ENCODE measurements at regions not wholly inside any gene's neighbourhood (a gene's known extent, or its start where the extent isn't known, plus 50 kb on each side); places are given as distances from the start of the nearest gene placed in this dataset.

DNA sequence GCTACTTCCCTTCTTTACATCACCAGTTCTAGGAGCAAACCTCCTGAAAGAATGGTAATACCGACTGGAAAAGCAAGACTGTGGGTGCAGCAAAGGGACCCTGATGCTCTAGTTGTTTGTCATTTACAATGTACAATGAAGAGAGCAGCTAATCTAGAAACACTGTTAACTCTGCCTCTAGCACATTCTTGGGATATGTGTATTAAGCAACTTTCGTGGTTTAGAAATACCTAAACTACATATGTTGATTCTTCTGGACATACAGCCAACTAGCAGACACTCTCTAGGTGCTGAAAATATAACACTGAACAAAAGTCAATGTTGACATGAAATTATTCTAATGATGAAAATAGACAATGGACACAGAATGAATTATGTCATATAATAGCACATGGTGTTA is 440.3 kb upstream of the MC4R start:
- no peak overlapping the region for H3K4me3 ChIP-seq (ENCODE audit: low read depth, low read length)
- TF ChIP-seq, protein P1, sequence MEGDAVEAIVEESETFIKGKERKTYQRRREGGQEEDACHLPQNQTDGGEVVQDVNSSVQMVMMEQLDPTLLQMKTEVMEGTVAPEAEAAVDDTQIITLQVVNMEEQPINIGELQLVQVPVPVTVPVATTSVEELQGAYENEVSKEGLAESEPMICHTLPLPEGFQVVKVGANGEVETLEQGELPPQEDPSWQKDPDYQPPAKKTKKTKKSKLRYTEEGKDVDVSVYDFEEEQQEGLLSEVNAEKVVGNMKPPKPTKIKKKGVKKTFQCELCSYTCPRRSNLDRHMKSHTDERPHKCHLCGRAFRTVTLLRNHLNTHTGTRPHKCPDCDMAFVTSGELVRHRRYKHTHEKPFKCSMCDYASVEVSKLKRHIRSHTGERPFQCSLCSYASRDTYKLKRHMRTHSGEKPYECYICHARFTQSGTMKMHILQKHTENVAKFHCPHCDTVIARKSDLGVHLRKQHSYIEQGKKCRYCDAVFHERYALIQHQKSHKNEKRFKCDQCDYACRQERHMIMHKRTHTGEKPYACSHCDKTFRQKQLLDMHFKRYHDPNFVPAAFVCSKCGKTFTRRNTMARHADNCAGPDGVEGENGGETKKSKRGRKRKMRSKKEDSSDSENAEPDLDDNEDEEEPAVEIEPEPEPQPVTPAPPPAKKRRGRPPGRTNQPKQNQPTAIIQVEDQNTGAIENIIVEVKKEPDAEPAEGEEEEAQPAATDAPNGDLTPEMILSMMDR (IDR thresholded peaks at IDR 0.05; ENCODE audit: insufficient read depth, low read depth, low read length, missing control alignments): no peak
- no peak for DNase-seq (ENCODE audit: low read depth)

DNA sequence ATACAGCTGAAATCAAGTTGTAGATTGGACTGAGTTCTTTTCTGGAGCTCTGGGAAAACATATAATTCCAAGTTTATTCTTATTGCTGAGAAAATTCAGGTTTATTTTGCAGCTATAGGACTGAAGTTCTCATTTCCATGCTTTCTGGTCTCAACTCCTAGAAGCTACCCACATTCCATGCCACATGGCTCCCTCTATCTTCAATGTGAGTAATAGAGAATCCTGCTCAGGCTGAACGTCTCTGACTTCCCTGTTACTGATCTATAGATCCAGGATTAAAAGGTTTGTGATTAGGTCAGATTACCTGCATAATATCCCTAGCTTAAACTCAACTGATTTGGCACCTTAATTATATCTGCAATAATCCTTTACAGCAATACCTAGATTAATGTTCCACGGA is 453.8 kb upstream of the MC4R start:
- H3K4me3 ChIP-seq (ENCODE audit: low read depth, low read length): no peak overlapping the region
- no peak for DNase-seq (ENCODE audit: low read depth)
- TF ChIP-seq, protein P1 (IDR thresholded peaks at IDR 0.05; ENCODE audit: insufficient read depth, low read depth, low read length, missing control alignments): no peak

DNA sequence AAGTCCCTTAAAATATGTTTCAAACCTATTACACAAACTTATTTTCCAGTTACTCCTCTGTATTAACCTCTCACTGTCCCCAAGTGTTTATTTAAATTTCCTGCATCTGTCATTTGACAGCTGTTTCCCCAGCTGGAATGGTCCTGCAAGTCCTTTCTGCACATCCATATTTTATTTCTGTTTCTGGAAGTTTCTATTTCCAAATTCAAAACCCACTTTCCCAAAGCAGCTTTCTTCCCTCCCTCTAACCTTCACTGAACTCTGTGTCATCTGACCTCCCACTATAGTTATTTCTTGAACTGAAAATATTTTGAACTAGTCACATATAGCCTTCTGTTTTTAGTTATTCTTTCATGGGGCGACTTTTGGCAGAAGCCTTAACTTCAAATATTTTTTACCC is 459.4 kb upstream of the MC4R start:
- no peak overlapping the region for H3K4me3 ChIP-seq (ENCODE audit: low read depth, low read length)
- TF ChIP-seq, protein P1 (IDR thresholded peaks at IDR 0.05; ENCODE audit: insufficient read depth, low read depth, low read length, missing control alignments): no peak
- no peak for DNase-seq (ENCODE audit: low read depth)

DNA sequence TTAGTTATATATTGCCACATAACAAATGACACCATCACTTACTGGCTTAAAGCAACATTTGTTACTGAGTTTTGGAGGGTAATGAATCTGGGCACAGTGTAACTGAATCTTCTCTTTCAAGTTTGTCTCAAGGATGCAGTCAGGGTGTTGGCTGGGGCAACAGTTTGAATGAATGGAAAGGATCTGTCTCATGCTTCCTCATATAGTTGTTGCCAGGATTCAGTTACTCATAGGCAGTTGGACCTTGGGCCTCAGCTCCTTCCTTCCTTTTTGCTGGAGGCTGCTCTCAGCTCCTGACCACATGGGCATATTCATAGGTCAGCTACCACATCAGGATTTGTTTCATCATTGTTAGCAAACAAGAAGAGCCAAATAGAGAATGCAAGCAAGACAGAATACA is 466.1 kb upstream of the MC4R start:
- TF ChIP-seq, protein P1 (IDR thresholded peaks at IDR 0.05; ENCODE audit: insufficient read depth, low read depth, low read length, missing control alignments): no peak
- H3K4me3 ChIP-seq (ENCODE audit: low read depth, low read length): no peak overlapping the region
- no peak for DNase-seq (ENCODE audit: low read depth)

DNA sequence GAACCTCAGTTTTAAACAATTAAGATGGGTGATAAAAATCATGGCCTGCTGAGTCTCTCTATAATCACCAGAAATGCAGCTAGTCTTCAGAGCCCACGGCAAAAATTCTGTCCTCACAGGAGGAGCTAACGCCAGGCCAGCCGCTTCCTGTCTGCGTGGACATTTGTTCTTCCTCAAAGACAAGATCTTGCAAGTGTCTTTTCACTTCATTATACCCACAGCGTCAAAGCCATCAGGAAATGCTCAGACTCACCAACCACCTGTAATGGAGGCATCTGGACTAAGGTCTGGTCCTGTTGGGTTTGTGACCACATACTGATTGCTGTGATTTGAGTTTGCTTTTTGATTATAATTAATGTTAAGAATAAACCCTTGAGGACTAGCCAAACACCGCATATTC is 473.8 kb upstream of the MC4R start:
- TF ChIP-seq, protein P1 (IDR thresholded peaks at IDR 0.05; ENCODE audit: insufficient read depth, low read depth, low read length, missing control alignments): no peak
- no peak overlapping the region for H3K4me3 ChIP-seq (ENCODE audit: low read depth, low read length)
- DNase-seq (ENCODE audit: low read depth): no peak

DNA sequence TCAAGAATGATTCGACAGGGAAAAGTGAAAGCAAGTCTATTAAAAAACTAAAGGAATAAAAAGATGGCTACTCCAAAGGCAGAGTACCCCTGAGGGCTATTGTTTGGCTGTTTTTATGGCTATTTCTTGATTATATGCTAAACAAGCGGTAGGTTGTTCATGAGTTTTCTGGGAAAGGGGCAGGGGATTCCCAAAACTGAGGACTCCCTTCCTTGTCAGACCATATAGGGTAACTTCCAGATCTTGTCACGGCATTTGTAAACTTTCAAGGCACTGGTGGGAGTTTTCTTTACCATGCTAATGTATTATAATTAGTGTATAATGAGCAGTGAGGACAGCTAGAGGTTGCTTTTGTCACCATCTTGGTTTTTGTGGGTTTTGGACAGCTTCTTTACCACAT is 474.9 kb upstream of the MC4R start:
- DNase-seq (ENCODE audit: low read depth): no peak
- TF ChIP-seq, protein P1 (IDR thresholded peaks at IDR 0.05; ENCODE audit: insufficient read depth, low read depth, low read length, missing control alignments): no peak
- H3K4me3 ChIP-seq (ENCODE audit: low read depth, low read length): no peak overlapping the region

DNA sequence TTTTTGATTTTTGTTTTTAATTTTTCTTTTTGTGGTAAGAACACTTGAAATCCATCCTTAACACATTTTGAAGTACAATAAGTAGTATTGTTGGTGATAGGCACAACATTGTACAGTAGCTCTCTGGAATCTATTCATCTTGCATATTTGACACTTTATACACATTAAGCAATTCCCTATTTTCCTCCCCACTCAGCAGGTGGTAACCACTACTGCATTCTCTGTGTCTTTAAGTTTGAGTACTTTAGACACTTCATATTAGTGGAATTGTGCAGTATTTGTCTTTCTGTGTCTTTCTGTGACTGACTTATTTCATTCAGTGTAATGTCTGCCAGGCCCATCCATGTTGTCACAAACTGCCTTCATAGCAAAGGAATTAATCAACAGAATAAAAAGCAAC is 471.7 kb upstream of the CDH20 start:
- TF ChIP-seq, protein P1 (IDR thresholded peaks at IDR 0.05; ENCODE audit: insufficient read depth, low read depth, low read length, missing control alignments): no peak
- no peak for DNase-seq (ENCODE audit: low read depth)
- H3K4me3 ChIP-seq (ENCODE audit: low read depth, low read length): no peak overlapping the region
